PFSK-1 (cell line): ENCODE measurements at regions not wholly inside any gene's neighbourhood (a gene's known extent, or its start where the extent isn't known, plus 50 kb on each side); places are given as distances from the start of the nearest gene placed in this dataset.

Source experiments
- FOXP2 ChIP-seq: optimal IDR thresholded peaks from 2 replicates; pipeline ENCODE3; 2011; ENCODE audit warnings: borderline replicate concordance, control low read depth, inconsistent platforms; ENCODE audit not compliant: insufficient read depth; ENCODE audit errors: extremely low read length, extremely low read depth
- POLR2AphosphoS5 ChIP-seq: IDR thresholded peaks from 2 replicates; pipeline ENCODE4 v1.6.1; 2012; ENCODE audit warnings: low read depth, mild to moderate bottlenecking, control low read depth, low read length, moderate library complexity
- REST ChIP-seq, 2 experiments: IDR thresholded peaks; 2 replicates each; pipeline versions ENCODE4 v1.6.1 to v1.8.0; 2011 to 2012; ENCODE audit warnings: low read depth in 2 of 2, low read length in 2 of 2, control low read depth in 1 of 2, inconsistent platforms in 1 of 2, mild to moderate bottlenecking in 1 of 2, moderate library complexity in 1 of 2; ENCODE audit not compliant: insufficient read depth in 1 of 2
- SIN3A ChIP-seq: IDR thresholded peaks from 2 replicates; pipeline ENCODE4 v1.6.1; 2012; ENCODE audit warnings: mild to moderate bottlenecking, low read length, moderate library complexity, borderline replicate concordance; ENCODE audit not compliant: insufficient read depth
- TAF1 ChIP-seq: IDR thresholded peaks from 2 replicates; pipeline ENCODE4 v1.6.1; 2012; ENCODE audit warnings: low read length, control low read depth, borderline replicate concordance; ENCODE audit not compliant: insufficient read depth

- no peak for TF ChIP-seq REST (IDR thresholded peaks at IDR 0.05; ENCODE audit: insufficient read depth in 1 of 2, low read depth in 2 of 2, low read length in 2 of 2)
- no peak for TF ChIP-seq TAF1
- no peak for TF ChIP-seq SIN3A
- no peak for TF ChIP-seq FOXP2
- TF ChIP-seq POLR2AphosphoS5, result no peak
These were observed 417.3 kb upstream of the ARID1B start for GRCh38 chr6:156359912-156360311.

DNA sequence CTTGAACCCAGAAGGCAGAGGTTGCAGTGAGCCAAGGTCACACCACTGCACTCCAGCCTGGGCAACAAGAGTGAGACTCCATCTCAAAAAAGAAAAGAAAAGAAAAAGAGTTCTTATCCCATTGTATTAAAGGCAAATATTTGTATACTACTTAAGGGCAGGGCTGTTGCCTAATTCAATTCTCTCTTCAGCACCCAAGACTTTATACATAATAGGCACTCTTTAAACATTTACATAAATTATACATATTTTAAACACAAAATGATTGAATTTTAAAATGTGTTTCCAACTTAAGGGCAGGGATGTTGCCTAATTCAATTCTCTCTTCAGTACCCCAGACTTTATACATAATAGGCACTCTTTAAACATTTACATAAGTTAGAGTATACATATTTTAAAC, 424.3 kb upstream of the ARID1B start:
- no peak for TF ChIP-seq REST (IDR thresholded peaks at IDR 0.05; ENCODE audit: insufficient read depth in 1 of 2, low read depth in 2 of 2, low read length in 2 of 2)
- no peak for TF ChIP-seq FOXP2
- no peak for TF ChIP-seq TAF1
- no peak for TF ChIP-seq POLR2AphosphoS5
- TF ChIP-seq SIN3A, result no peak

GRCh38 chr6:156351346-156351966, 425.7 kb upstream of the ARID1B start:
- TF ChIP-seq FOXP2, result no peak
- no peak for TF ChIP-seq TAF1
- no peak for TF ChIP-seq POLR2AphosphoS5
- no peak for TF ChIP-seq REST (IDR thresholded peaks at IDR 0.05; ENCODE audit: insufficient read depth in 1 of 2, low read depth in 2 of 2, low read length in 2 of 2)
- TF ChIP-seq SIN3A, result no peak

DNA sequence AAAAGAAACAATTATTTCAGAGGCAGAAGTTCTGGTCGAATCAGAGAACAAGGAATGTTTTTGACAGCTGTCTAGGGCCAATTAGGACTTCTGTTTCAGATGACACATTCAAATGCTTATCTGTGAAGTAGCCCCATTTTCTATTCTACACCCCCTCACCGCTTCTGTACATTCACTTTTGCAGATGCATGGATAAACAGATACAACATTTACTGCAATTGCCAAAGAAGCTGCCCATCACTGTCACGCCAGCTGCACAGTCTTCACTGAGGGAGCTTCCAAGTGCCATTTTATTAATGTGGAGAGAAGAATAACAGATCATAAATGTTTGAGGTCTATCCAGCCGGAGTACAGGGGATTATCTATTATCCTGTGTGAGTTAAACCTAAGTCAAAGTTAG, 426.8 kb upstream of the ARID1B start:
- TF ChIP-seq REST (IDR thresholded peaks at IDR 0.05; ENCODE audit: insufficient read depth in 1 of 2, low read depth in 2 of 2, low read length in 2 of 2), result no peak
- TF ChIP-seq FOXP2, result no peak
- TF ChIP-seq POLR2AphosphoS5, result no peak
- no peak for TF ChIP-seq SIN3A
- no peak for TF ChIP-seq TAF1

DNA sequence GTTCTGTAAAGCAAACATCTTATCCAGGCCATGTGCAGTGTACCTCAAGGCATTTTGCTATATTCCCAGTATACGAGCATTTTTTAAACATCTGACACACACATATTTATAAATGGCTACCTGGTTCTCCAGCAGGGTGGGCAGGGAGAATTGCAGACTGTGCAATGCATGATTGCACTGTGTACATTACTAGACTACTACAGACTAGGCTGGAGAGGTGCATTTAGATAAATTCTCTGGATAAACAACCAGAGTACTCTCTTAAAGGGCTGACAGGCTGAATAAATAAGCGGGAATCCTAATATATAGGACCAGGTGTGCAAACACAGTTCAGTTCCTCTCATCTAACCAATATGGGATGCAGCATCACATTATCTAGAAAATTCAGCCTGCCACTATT, 428.3 kb upstream of the ARID1B start:
- TF ChIP-seq TAF1, result no peak
